DOHH2 (cell line): ENCODE measurements at regions not wholly inside any gene's neighbourhood (a gene's known extent, or its start where the extent isn't known, plus 50 kb on each side); places are given as distances from the start of the nearest gene placed in this dataset.
"Not testable (repeated sequence)": the region's sequence is repeated elsewhere in the genome, so short reads cannot be mapped to it uniquely, and the experiment has no call there.

Experiments
- H3F3A ChIP-seq: fragments of 200-600 bp; sonication (generic), shearing (Covaris generic); 2 replicates; pipeline ENCODE4 v1.6.0; 2016; ENCODE audit warnings: antibody characterized with exemption, mild to moderate bottlenecking; ENCODE audit not compliant: control insufficient read depth, insufficient read depth
- H3K27ac ChIP-seq: fragments of 200-600 bp; sonication (generic); 2 replicates; pipeline ENCODE4 v1.5.1; 2014; ENCODE audit warnings: low read depth, mild to moderate bottlenecking, low read length, moderate library complexity
- H3K27me3 ChIP-seq: fragments of 200-600 bp; sonication (generic); 2 replicates; pipeline ENCODE4 v1.6.1; 2014; ENCODE audit warnings: mild to moderate bottlenecking, low read length, mixed read lengths; ENCODE audit not compliant: control insufficient read depth
- H3K36me3 ChIP-seq: fragments of 200-600 bp; sonication (generic); 2 replicates; pipeline ENCODE4 v1.6.1; 2014; ENCODE audit warnings: mild to moderate bottlenecking, low read length, moderate library complexity, mixed read lengths; ENCODE audit not compliant: control insufficient read depth
- H3K4me1 ChIP-seq: fragments of 200-600 bp; sonication (generic); 2 replicates; pipeline ENCODE4 v1.6.1; 2014; ENCODE audit warnings: mild to moderate bottlenecking, low read length, mixed read lengths; ENCODE audit not compliant: control insufficient read depth
- H3K4me2 ChIP-seq: fragments of 200-600 bp; sonication (generic); 2 replicates; pipeline ENCODE4 v1.6.0; 2014; ENCODE audit warnings: mild to moderate bottlenecking, low read length, moderate library complexity
- H3K4me3 ChIP-seq: fragments of 200-600 bp; sonication (generic); 2 replicates; pipeline ENCODE4 v1.5.1; 2014; ENCODE audit warnings: mild to moderate bottlenecking, low read length, mixed read lengths
- H3K79me2 ChIP-seq: fragments of 200-600 bp; sonication (generic); 2 replicates; pipeline ENCODE4 v1.6.1; 2014; ENCODE audit warnings: mild to moderate bottlenecking, low read length, mixed read lengths; ENCODE audit not compliant: control insufficient read depth
- H3K9me2 ChIP-seq: fragments of 200-600 bp; sonication (generic); replicated peaks from 2 replicates; pipeline ENCODE4 v1.6.1; 2014; ENCODE audit warnings: mild to moderate bottlenecking, low read length, mixed read lengths; ENCODE audit not compliant: control insufficient read depth
- H3K9me3 ChIP-seq: fragments of 200-600 bp; sonication (generic); 2 replicates; pipeline ENCODE4 v1.6.1; 2014; ENCODE audit warnings: antibody characterized with exemption, low read length, mixed read lengths; ENCODE audit not compliant: control insufficient read depth, insufficient read depth
- H4K20me1 ChIP-seq: fragments of 200-600 bp; sonication (generic); 2 replicates; pipeline ENCODE4 v1.6.0; 2014; ENCODE audit warnings: low read depth, mild to moderate bottlenecking, antibody characterized with exemption, low read length, moderate library complexity; ENCODE audit not compliant: control insufficient read depth, insufficient read depth
- CTCF ChIP-seq: fragments of 200-600 bp; sonication (generic); IDR thresholded peaks from one replicate; pipeline ENCODE4 v1.5.1; 2014; ENCODE audit warnings: antibody characterized with exemption, mild to moderate bottlenecking, low read depth, low read length; ENCODE audit not compliant: poor library complexity, severe bottlenecking
- EZH2phosphoT487 ChIP-seq: fragments of 200-600 bp; sonication (generic); IDR thresholded peaks from 2 replicates; pipeline ENCODE4 v1.6.1; 2017; ENCODE audit warnings: borderline replicate concordance, mild to moderate bottlenecking, antibody characterized with exemption, low read length, moderate library complexity, mixed read lengths

- H3K36me3 ChIP-seq: no peaks in the 10 kb centered on the region
- H3K9me3 ChIP-seq: no peaks in the 10 kb centered on the region
- no peaks in the 10 kb centered on the region for H3F3A ChIP-seq
- H3K9me2 ChIP-seq: no peaks in the 10 kb centered on the region
- H3K27ac ChIP-seq: no peak overlapping the region
- H3K79me2 ChIP-seq: no peaks in the 10 kb centered on the region
- H4K20me1 ChIP-seq: no peaks in the 10 kb centered on the region
- TF ChIP-seq CTCF (no peak), EZH2phosphoT487 (no peak)
- no peak overlapping the region for H3K4me2 ChIP-seq
- H3K27me3 ChIP-seq: no peaks in the 10 kb centered on the region
- H3K4me3 ChIP-seq: no peak overlapping the region
- H3K4me1 ChIP-seq: no peaks in the 10 kb centered on the region
These were observed 755.6 kb upstream of the ANO3 start for GRCh38 chr11:25576320-25576719.

- H3K4me3 ChIP-seq, H3K27me3 ChIP-seq, H3K4me1 ChIP-seq, H4K20me1 ChIP-seq, H3K4me2 ChIP-seq, H3K9me2 ChIP-seq, H3K9me3 ChIP-seq, H3F3A ChIP-seq, H3K36me3 ChIP-seq, H3K79me2 ChIP-seq, H3K27ac ChIP-seq: not testable (repeated sequence)
These were observed 752.4 kb upstream of the ANO3 start for GRCh38 chr11:25579554-25579953.

- H3F3A ChIP-seq: no peaks in the 10 kb centered on the region
- H3K36me3 ChIP-seq: no peaks in the 10 kb centered on the region
- no peaks in the 10 kb centered on the region for H3K27me3 ChIP-seq
- no peaks in the 10 kb centered on the region for H3K79me2 ChIP-seq
- no peaks in the 10 kb centered on the region for H3K9me2 ChIP-seq
- no peaks in the 10 kb centered on the region for H4K20me1 ChIP-seq
- no peaks in the 10 kb centered on the region for H3K4me1 ChIP-seq
- H3K9me3 ChIP-seq: no peaks in the 10 kb centered on the region
- TF ChIP-seq CTCF: no peak
- TF ChIP-seq EZH2phosphoT487: no peak
- no peak overlapping the region for H3K4me3 ChIP-seq
- no peak overlapping the region for H3K27ac ChIP-seq
- H3K4me2 ChIP-seq: no peak overlapping the region
These were observed 748.3 kb upstream of the ANO3 start for GRCh38 chr11:25583596-25583995.

- no peaks in the 10 kb centered on the region for H3K9me2 ChIP-seq
- TF ChIP-seq CTCF: no peak
- TF ChIP-seq EZH2phosphoT487: no peak
- no peaks in the 10 kb centered on the region for H4K20me1 ChIP-seq
- H3K27ac ChIP-seq: no peak overlapping the region
- no peaks in the 10 kb centered on the region for H3K36me3 ChIP-seq
- H3K79me2 ChIP-seq: no peaks in the 10 kb centered on the region
- no peak overlapping the region for H3K4me2 ChIP-seq
- no peaks in the 10 kb centered on the region for H3K4me1 ChIP-seq
- H3F3A ChIP-seq: no peaks in the 10 kb centered on the region
- no peaks in the 10 kb centered on the region for H3K9me3 ChIP-seq
- H3K4me3 ChIP-seq: no peak overlapping the region
- H3K27me3 ChIP-seq: no peaks in the 10 kb centered on the region
These were observed 744.4 kb upstream of the ANO3 start for GRCh38 chr11:25587496-25587895.
